ENCODE measurements at regions not wholly inside any gene's neighbourhood (a gene's known extent, or its start where the extent isn't known, plus 50 kb on each side); places are given as distances from the start of the nearest gene placed in this dataset.
"Not testable (repeated sequence)": the region's sequence is repeated elsewhere in the genome, so short reads cannot be mapped to it uniquely, and the experiment has no call there.

DNA sequence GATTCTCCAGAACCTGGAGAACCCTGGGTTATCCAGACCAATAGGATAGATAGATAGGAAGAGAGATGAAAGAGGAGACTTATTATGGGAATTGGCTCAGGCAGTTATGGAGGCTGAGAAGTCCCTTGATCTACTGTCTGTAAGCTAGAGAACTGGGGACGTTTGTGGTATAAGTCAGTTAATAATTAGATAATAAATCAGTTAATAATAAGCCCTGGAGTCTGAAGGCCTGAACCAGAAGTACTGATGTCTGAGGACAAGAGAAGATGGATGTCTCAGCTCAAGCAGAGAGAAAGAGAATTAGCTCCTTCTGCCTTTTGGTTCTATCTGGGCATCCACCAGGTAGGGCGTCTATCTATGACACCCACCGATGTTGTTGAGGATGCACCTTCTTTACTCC, 72.9 kb upstream of the SLC22A23 start:
- ATAC-seq (no peak), DNase-seq (ENCODE audit: low spot score) (no peak)

DNA sequence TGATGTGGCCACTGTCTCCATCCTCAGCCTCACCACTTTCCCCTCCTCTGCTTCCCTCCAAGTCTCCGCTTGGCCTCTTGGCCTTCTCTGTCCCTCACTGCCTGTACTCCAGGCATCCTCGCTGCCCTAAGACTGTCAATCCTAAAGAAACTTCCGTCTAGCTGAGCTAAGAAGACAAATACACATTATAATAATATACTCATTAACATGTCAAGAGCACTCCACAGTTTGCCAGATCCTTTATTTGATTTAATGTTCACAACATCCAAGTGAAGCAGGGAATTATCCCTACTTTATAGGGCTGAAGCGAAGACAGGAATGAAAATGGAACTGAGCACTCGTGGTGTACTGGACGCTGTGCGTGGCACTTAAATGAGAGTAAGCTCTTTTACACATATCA, 72.4 kb upstream of the SLC22A23 start:
- DNase-seq (ENCODE audit: low spot score) (no peak), ATAC-seq (no peak)

DNA sequence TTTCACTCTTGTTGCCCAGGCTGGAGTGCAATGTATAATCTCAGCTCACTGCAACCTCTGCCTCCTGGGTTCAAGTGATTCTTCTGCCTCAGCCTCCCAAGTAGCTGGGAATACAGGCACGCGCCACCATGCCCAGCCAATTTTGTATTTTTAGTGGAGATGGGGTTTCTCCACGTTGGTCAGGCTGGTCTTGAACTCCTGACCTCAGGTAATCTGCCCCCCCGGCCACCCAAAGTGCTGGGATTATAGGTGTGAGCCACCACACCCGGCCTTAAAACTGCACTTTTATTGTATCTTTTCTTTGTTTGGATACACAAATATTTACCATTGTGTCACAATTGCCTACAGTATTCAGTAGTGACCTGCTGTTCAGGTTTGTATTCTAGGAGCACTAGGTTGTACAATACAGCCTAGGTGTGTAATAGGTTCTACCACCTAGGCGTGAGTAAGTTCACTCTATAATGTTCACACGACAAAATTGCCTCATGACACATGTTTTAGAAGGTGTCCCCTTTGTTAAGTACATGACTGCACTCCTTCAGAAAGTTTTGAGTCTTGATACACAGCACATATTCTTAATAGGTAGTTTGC, 71.3 kb upstream of the SLC22A23 start:
- ATAC-seq; DNase-seq (ENCODE audit: low spot score): not testable (repeated sequence)

- DNase-seq (ENCODE audit: low spot score) (no peak), ATAC-seq (no peak)
Observed at GRCh38 chr6:3527651-3527977, 70.8 kb upstream of the SLC22A23 start.

GRCh38 chr6:3526962-3527650, 70.3 kb upstream of the SLC22A23 start:
- ATAC-seq, result no peak
- no peak for DNase-seq (ENCODE audit: low spot score)

DNA sequence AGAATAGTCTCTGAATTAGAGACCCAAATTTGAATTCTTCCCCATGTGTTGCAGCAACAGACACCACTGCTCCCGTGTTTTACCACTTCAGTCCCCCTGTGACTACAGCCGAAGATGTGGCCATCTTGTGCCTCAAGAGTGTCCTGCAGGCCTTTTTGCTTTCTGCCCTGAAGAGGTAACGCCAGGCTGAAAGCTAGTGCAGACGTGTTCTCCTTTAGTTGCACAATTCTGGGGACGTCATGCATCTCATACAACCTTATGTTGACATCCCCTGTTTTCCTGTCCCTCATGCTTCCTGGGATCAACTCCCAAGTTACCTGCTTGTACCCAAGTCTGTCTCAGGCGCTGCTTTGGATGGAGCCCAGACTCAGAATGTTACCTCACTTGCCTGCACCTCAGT, 69.1 kb upstream of the SLC22A23 start:
- no peak for ATAC-seq
- DNase-seq (ENCODE audit: low spot score), result no peak

GRCh38 chr6:3524456-3524855, 67.6 kb upstream of the SLC22A23 start:
- ATAC-seq, result no peak
- no peak for DNase-seq (ENCODE audit: low spot score)

GRCh38 chr6:3523966-3524365, 67.1 kb upstream of the SLC22A23 start:
- DNase-seq (ENCODE audit: low spot score) (no peak), ATAC-seq (no peak)

GRCh38 chr6:3523271-3523670, 66.4 kb upstream of the SLC22A23 start:
- no peak for DNase-seq (ENCODE audit: low spot score)
- ATAC-seq, result peak; percentile 79

- no peak for DNase-seq (ENCODE audit: low spot score)
- no peak for ATAC-seq
Observed at GRCh38 chr6:3522561-3523260, 65.9 kb upstream of the SLC22A23 start.

DNA sequence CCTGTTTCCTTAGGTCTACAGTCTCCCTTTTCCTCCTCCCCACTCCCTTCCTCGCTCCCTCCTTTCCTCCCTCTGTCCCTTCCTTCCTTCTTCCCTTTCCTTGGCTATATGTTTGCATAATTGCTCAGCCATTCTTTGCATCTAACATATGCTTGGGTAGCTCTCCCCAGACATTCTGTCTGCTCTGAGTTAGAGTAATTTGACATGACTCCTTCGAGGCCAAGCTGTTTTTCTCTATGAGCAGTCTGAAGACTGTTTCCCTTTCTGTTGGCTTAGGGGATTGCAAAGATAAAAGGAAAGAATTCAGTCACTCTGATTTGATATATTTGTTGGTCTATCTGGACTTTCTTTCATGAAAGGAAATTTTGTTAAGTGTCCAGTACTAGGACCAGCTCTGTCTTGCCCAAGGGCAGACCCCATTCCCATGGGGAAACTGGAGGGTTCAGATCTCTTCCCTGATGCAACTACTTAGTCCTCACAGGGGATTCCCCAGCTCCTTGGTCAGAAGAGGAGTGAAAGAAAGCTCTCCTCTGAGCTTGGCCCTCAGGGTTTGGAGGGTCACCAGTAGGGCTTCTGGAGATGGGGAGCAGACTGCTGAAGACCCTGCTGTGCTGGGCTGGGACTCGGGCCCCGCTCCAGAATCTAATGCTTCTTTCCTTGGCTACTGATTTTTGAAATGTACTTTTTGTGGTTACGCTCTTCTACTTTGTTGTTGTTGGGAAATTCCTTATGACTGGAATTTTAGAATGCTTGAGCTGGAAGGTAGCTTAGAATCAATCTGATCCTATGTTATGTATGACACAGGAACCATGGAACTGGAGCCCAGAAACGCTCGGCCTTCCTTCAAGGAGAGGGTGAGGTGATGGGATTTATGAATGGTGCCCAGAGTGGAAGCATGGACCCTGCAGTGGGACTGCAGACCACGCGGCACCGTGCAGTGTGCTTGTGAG, 63.7 kb upstream of the SLC22A23 start:
- DNase-seq (ENCODE audit: low spot score) (no peak), ATAC-seq (no peak)

DNA sequence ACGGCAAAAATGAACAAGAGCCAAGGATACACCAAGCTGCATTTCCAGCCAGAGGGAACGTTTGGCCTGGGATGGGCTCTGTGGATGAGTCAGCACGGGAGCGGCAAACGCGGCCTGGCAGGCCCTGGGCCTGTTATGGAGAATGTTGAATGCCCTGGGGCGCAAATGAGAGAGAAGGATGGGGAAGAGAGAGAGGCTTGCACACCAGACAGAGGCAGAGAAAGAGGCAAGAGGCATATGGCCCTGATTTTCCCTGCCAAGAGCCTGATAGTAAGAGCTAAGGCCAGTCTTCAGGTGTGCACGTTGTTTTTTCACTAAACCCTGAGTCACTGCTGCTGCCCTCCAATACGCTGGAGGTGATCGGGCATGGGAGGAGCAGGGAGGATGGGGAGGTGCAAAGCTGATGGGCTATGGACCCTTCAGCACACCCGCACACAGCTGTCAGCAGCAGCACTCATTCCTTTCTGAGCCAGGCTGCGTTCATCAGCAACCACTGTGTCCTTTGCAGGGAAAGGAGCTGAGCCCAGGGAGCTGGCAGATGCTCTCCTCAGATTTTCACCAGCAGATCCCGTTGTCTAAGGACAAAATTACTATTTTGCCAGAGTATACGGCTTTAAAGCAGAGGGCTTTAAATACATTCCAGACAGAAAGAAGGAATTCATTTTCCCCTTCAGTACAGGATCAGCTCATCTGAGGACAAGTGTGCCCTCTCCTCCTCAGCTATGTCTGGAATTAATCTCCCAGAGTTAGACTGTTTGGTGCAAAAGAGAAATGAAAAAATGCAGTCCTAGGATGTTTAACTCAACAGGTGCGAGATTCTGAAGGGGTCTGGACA, 61.7 kb upstream of the SLC22A23 start:
- no peak for ATAC-seq
- DNase-seq (ENCODE audit: low spot score), result no peak

DNA sequence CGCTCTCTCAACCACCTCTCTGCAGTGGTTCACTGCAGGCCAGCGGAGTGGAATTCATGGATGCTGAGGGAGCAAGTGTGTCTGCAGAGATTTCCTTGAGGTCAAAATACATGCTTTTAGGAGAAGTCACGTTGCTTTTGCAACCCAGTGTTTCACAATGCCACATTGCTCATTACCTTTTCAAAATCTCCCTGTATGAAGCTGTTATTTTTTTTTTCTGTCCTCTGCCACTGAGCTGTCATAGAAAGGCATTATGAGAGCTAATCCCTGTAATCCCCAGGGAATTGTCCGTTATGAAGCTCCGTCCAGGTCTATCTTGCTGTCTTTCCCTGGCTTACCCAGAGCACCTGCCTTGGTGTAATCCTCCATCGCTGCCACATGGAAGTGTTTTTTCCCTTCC, 60.5 kb upstream of the SLC22A23 start:
- ATAC-seq (no peak), DNase-seq (ENCODE audit: low spot score) (no peak)

- no peak for ATAC-seq
Observed at GRCh38 chr6:3516092-3516491, 59.2 kb upstream of the SLC22A23 start.

DNA sequence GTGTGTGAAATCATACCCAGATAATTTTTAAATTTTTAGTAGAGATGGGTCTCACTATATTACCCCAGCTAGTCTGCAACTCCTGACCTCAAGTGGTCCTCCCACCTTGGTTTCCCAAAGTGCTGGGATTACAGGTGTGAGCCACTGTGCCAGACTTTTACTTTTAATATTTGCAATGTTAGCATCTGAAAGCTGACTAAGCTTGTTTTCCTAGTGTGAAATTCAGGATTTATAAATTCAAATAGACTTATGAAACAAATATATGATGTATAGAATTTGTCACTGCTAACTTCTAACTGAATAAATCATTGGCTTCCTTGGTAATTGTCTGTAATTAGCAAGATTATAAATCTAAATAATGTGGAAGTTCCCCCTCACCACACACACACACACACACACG, 58.8 kb upstream of the SLC22A23 start:
- no peak for ATAC-seq
- DNase-seq (ENCODE audit: low spot score), result no peak

More at GRCh38 chr6:3516092-3516491, 59.2 kb upstream of the SLC22A23 start:
- no peak for DNase-seq (ENCODE audit: low spot score)

GRCh38 chr6:3513416-3513815, 56.6 kb upstream of the SLC22A23 start:
- DNase-seq (ENCODE audit: low spot score) (no peak), ATAC-seq (no peak)

GRCh38 chr6:3512832-3513231, 56.0 kb upstream of the SLC22A23 start:
- no peak for ATAC-seq
- no peak for DNase-seq (ENCODE audit: low spot score)

DNA sequence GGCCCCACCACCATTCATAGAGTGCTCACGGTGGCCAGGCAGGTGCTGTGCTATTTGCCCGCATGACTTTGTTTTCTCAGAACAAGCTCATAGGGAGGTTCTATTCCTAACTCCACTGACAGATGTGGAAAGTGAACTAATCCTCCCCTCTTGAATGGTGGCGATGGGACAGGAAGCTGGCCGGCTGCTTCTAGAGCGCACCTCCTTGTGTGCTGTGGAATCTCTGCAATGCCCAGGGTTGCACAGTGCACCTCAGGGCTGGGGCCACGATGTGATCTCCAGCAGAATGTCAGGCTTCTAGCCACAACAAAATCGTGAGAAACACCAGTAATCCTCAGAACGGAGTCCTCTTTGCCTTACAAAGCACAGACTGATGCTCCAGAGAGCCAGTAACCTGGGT, 53.8 kb upstream of the SLC22A23 start:
- ATAC-seq, result no peak

DNA sequence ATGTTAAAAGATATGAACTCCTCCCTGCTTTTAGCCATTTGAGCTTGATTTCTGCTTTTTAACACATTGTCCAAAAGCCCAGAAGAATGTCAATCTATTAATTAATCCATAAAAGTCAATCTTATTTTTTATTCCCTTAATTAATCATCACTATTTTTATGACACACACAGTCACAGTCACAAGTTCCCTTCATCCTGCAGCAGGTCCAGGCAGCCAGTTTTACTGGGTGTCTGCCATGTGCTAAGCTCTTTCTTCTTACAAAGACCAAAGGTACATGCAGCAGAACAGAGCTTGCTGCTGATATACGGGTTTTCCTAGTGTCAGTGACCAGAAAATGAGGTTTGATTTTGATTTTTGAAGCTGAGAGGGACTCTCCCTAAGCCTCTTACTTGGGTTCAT, 53.3 kb upstream of the SLC22A23 start:
- DNase-seq (ENCODE audit: low spot score), result no peak
- no peak for ATAC-seq

More for the DNA sequence above, 53.8 kb upstream of the SLC22A23 start:
- DNase-seq (ENCODE audit: low spot score), result no peak

DNA sequence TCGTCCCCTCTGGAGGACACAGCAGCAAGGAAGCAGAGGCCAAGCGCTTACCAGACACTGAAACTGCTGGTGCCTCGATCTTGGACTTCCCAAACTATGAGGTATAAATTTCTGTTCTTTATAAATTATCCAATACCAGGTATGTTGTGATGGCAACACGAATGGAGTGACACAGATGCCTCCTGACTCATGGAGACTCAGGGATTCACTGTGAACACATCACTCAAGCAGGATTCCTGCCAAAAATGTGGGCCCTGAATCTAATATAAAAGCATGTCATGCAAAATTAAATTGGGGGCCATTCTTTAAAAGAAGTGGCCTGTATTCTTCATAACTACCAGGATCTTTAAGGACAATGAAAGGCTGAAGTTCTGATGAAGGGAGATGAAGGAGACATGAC, 52.5 kb upstream of the SLC22A23 start:
- ATAC-seq (no peak), DNase-seq (ENCODE audit: low spot score) (no peak)
